IPS-18c (cell line): ENCODE measurements at regions not wholly inside any gene's neighbourhood (a gene's known extent, or its start where the extent isn't known, plus 50 kb on each side); places are given as distances from the start of the nearest gene placed in this dataset.

Experiments used
- H3K4me3 ChIP-seq: 2 replicates; pipeline ENCODE4 v1.7.0; 2013; ENCODE audit warnings: low read depth, mild to moderate bottlenecking, low read length, moderate library complexity; ENCODE audit not compliant: insufficient read depth
- H3K9me3 ChIP-seq: one replicate; pipeline ENCODE4 v1.6.1; 2013; ENCODE audit warnings: mild to moderate bottlenecking, low read length, moderate library complexity; ENCODE audit not compliant: control insufficient read depth, insufficient read depth

DNA sequence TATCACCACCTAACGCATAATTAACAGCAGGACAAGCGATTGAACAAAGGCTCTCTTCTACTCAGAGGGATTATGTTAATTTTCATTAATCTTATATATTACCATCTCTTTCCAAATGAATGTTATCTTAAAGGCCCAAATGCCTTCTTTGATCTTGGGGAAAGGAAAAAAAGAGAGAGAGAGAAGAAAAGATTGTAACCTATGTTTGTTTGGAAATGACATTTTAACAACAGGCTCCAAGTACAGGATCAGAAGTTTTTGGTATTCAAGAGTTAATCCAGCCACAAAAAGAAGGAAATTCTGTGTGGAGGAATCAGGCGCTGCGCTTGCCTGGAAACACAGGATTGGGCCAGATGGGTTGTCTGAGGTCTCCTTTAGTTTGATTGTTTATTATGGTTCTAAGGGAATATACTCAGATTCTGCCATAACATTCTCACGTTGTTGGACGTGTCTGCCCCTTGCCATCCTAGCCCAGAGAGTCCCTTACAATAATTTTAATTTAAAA lies 100.7 kb upstream of the STX18 start:
- H3K4me3 ChIP-seq, result no peak overlapping the region
- no peaks in the 10 kb centered on the region for H3K9me3 ChIP-seq

DNA sequence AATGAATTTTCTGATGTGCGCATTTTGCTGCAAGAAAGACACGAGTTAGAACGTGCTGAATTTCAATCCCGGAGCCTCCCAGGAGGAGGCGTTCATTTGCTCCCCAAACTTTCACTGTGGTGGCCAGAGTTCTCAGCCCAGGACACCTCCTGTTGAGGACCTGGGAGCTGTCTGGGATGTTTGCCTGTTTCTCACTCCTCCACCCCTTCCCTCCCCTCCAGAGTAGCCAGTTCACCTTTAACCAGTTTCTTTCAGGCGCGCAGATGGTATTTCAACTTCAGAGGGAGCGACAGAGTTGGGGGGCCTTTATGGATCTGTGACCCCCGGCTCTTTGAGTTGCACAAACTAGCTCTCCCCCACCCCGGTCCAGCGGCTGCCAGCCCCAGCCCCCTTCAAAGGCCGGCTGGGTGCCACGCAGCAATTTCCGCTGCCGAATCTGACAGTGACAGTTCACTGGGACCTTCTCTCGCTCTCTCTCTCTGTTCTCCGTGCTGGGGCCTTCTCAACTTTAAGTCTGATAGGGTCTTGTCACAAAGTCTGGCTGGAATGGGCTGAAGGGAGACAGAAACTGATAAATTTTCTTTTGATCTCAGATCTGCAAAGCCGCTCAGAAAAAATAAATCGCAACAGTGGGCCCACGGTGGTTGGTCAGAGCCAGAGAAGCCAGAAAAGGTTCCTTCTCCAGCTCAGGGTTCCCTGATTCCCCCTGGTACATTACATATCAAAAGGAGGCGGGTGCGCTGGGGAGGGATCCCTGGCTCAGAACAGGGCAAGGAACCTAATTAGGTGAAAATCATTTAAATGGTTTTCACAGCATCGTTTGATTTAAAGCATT lies 100.0 kb upstream of the STX18 start:
- no peak overlapping the region for H3K4me3 ChIP-seq
- H3K9me3 ChIP-seq, result no peaks in the 10 kb centered on the region

- Histone ChIP-seq H3K9me3 (no peaks in the 10 kb centered on the region), H3K4me3 (no peak overlapping the region)
Observed at GRCh38 chr4:4641254-4641653, 99.4 kb upstream of the STX18 start.

GRCh38 chr4:4640692-4641091 lies 98.8 kb upstream of the STX18 start:
- no peak overlapping the region for H3K4me3 ChIP-seq
- no peaks in the 10 kb centered on the region for H3K9me3 ChIP-seq

DNA sequence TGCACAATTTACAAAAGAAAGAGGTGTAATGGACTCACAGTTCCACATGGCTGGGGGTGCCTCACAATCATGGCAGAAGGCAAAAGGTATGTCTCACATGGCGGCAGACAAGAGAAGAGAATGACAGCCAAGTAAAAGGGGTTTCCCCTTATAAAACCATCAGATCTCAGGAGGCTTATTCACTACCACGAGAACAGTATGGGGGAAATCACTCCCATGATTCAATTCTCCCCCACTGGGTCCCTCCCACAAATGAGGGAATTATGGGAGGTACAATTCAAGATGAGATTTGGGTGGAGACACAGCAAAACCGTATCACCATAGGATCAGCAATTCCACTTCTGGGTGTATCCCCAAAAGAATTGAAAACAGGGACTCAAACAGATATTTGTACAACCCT lies 97.5 kb upstream of the STX18 start:
- Histone ChIP-seq H3K9me3 (no peaks in the 10 kb centered on the region), H3K4me3 (no peak overlapping the region)

DNA sequence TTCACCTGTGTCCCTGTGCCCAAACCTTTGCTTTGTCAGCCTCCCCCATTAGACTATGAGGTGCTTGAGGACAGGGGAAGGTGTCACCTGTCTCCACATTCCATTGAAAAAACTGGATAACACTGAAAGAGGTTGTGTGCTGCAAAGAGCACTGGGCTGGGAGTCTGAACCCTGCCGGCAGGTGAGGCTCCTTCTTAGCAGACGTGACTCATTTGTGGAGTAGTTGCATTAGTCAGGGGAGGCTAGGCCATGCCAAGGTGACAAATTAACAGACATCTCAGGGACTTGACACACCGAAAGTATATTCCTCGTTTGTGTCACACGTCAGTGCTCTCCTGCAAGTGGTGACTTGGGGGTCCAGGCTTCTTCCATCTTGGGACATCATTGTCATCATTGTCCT lies 95.9 kb upstream of the STX18 start:
- no peaks in the 10 kb centered on the region for H3K9me3 ChIP-seq
- no peak overlapping the region for H3K4me3 ChIP-seq

DNA sequence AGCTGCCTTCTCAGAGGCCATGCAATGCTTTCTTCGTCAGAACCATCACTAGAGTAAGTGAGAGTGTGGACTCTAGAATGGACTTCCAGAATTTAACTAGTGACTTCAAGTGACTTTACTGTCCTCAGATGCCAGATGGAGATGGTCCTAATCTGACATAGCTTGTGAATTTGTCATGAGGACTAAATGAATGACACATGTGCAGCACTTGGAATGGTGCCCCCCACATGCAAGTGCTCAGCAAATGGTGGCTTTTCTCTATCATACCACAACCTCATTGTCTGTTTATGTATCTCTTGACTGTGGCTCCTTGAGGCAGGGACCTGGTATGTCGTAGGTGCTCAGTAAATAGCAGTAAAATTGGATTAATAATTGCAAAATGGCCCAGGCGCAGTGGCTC lies 91.6 kb upstream of the STX18 start:
- Histone ChIP-seq H3K9me3 (no peaks in the 10 kb centered on the region), H3K4me3 (no peak overlapping the region)

- no peak overlapping the region for H3K4me3 ChIP-seq
- no peaks in the 10 kb centered on the region for H3K9me3 ChIP-seq
Observed at GRCh38 chr4:4631150-4631549, 89.3 kb upstream of the STX18 start.

DNA sequence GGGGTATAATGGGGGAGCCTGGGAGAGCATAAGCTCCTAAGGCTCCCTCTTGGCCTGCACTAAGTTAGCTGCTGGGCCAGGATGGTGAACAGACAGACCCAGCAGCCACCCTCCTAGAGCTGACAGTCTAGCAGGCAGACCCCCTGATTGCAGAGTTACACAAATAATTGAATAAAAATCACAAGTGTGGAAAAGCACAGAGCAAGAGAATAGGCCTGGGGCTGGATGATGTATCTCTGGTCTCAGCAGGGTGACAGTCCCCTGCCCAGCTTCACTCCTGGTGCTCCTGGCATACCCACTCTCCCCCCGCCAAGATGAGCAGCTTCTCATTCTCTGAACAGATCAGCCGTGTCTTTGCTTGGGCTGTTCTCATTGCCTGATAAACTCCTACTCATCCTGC lies 86.1 kb upstream of the STX18 start:
- no peaks in the 10 kb centered on the region for H3K9me3 ChIP-seq
- no peak overlapping the region for H3K4me3 ChIP-seq

GRCh38 chr4:4627111-4627510 lies 85.3 kb upstream of the STX18 start:
- H3K9me3 ChIP-seq, result no peaks in the 10 kb centered on the region
- no peak overlapping the region for H3K4me3 ChIP-seq

DNA sequence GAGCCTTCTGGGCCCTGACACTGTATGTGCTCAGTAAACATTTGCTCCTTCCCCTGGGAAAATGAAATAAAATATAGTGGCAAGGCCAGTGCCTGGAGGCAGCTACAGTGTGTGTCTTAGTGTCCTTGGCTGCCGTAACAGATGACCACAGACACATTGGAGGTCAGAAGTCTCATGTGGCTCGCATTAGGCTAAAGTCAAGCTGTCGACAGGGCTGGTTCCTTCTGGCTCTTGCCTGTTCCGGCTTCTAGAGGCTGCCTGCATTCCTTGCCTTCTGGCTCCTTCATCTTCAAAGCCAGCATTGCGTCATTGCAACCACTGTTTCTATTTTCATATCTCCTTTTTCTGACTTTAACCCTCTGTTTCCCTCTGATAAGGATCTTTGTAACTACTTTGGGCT lies 83.6 kb upstream of the STX18 start:
- Histone ChIP-seq H3K9me3 (no peaks in the 10 kb centered on the region), H3K4me3 (no peak overlapping the region)

DNA sequence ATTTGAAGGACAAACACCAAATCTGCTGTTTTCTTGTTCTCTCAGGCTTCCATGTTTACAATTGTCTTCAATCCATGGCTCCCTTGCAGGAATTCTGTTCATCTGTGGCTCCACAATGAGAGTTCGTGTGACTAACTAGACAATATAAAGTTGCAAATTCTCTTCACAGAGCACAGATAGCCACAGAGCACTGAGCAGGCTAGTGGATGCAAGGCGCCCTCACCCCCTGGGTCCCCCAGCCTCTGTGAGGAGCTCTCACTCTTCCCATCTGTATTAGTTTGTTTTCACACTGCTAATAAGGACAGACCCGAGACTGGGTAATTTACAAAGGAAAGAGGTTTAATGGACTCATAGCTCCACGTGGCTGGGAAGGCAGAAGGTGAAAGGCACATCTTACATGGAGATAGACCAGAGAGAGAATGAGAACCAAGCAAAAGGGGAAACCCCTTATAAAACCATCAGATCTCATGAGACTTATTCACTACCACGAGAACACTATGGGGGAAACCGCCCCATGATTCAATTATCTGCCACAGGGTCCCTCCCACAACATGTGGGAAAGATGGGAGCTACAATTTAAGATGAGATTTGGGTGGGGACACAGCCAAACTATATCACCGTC lies 82.5 kb upstream of the STX18 start:
- H3K4me3 ChIP-seq, result no peak overlapping the region
- no peaks in the 10 kb centered on the region for H3K9me3 ChIP-seq

DNA sequence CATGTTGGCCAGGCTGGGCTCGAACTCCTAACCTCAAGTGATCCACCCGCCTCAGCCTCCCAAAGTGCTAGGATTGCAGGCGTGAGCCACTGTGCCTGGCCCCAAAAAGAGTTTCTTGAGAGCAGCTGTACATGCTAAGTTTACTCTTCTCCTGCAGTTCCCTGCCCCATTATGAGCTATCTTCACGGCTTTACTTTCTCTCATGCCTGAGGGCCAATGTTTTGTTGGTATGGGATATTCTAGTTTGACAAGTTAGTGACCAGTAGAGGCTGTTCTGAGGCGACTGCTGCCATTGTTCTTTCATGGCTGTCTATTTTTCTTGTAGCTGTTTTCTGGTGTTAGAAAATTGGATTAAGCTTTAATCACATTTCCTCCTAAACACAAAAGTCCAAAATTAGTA lies 78.0 kb upstream of the STX18 start:
- no peaks in the 10 kb centered on the region for H3K9me3 ChIP-seq
- H3K4me3 ChIP-seq, result no peak overlapping the region

- H3K4me3 ChIP-seq, result no peak overlapping the region
- no peaks in the 10 kb centered on the region for H3K9me3 ChIP-seq
Observed at GRCh38 chr4:4618847-4619246, 77.0 kb upstream of the STX18 start.

DNA sequence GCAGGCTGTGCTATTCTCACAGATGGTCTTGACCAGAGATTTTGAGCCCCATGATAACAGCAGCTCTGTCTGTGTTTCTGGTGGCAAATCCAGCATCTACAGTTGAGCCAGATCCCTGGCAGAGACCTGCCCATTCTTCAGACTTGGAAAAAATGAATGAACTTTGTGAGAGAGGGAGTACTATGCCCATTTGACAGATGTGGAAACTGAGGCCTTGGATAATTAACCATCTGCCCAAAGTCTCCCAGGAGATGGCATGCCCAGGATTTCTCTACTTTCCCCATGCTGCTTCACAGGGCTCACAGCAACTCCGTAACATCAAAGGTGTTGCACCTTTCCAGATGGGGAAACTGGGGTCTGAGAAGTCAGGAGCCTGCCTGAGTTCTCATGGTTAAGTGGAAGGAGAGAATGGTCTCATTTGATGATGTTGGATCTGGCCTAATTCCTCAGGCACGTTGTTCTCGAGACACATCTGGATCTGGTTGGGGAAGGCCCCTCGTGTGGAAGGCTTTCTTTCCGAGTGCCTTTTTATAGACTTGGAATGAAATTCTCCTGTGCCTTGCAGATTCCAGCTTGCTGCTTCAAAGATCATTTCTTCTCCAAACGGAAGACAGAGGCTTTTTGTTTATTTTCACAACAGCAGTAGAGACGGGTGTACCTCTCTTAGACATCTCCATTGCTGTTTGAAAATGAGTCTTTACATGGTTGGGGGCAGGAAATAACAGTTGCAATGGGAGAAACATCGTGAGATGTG lies 73.3 kb upstream of the STX18 start:
- no peak overlapping the region for H3K4me3 ChIP-seq
- H3K9me3 ChIP-seq, result no peaks in the 10 kb centered on the region

DNA sequence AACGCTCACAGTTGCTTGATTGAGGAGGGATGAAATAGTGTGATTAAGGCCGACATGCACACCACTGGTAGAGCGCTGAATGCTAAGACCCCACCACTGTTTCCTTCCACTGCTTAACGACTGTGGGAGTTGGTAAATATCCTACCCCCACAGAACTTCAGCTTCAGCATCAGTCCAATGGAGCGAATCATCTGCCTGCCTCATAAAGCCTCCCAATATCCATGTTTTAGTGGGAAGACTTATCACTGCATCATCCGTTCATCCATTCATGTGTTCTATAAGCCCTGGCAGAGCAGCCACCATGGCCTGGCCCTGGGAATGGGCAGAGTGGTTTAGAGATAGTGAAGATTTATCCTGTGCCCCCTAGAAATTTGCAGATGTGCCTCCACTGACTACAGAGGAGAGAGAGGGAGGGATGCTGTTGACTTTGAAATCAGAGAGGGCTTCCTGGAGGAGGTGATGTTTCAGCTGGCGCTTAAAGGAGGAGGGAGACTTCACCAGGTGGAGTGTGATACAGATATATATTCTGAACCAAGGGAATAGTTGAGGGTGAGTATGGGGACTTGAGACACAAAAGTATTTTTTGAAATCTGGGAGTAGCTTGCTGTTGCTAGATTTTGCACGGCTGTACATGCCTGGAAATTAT lies 71.9 kb upstream of the STX18 start:
- no peak overlapping the region for H3K4me3 ChIP-seq

DNA sequence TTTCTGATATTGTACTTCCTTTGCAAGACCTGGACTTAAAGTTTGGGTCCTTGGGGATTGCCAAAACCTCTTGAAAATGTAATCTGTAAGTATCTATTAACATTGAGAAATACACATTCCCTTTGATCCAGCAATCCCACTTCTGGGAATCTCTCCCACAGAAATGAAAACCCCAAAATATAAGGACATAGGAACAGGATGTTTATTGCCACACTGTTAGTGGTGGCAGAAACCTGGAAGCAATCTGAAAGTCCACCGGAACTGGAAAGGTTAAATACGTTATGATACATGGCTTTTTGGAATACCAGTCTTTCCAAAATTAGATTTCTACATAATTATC lies 71.2 kb upstream of the STX18 start:
- no peak overlapping the region for H3K4me3 ChIP-seq
- no peaks in the 10 kb centered on the region for H3K9me3 ChIP-seq

More for the DNA sequence above, 71.9 kb upstream of the STX18 start:
- no peaks in the 10 kb centered on the region for H3K9me3 ChIP-seq

GRCh38 chr4:4610672-4611071 lies 68.8 kb upstream of the STX18 start:
- no peak overlapping the region for H3K4me3 ChIP-seq

More at GRCh38 chr4:4610672-4611071, 68.8 kb upstream of the STX18 start:
- H3K9me3 ChIP-seq, result no peaks in the 10 kb centered on the region
